NCI-H1092 (cell line): ENCODE measurements at regions not wholly inside any gene's neighbourhood (a gene's known extent, or its start where the extent isn't known, plus 50 kb on each side); places are given as distances from the start of the nearest gene placed in this dataset.
"Not testable (repeated sequence)": the region's sequence is repeated elsewhere in the genome, so short reads cannot be mapped to it uniquely, and the experiment has no call there.

Source experiments
- DNase-seq: peaks from one replicate; lab custom pipeline; 2025; lab: John Stamatoyannopoulos, UW

GRCh38 chr17:72555052-72555451 is 434.2 kb downstream of the SOX9 start:
- DNase-seq, result no peak

- peak; percentile 75 for DNase-seq
These were observed 436.4 kb downstream of the SOX9 start for GRCh38 chr17:72556944-72557826.

DNA sequence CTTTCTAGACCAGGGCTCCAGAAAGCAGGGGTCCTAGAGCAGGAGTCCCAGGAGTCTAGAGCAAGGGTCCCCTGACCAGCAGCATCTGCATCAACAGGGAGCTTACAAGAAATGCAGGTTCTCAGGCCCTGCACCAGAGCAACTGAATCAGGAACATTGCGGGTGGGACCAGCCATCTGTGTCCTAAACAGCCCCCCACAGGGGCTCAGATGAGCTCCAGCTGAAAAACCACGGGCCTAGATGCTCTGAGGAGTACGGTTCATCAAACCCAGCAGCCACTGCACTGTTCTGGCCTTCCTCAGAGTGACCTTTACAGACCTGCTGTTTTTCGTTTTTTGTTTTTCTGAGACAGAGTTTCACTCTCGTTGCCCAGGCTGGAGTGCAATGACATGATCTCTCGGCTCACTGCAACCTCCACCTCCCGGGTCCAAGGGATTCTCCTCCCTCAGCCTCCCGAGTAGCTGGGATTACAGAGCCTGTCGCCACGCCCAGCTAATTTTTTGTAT is 438.2 kb downstream of the SOX9 start:
- DNase-seq, result no peak

DNA sequence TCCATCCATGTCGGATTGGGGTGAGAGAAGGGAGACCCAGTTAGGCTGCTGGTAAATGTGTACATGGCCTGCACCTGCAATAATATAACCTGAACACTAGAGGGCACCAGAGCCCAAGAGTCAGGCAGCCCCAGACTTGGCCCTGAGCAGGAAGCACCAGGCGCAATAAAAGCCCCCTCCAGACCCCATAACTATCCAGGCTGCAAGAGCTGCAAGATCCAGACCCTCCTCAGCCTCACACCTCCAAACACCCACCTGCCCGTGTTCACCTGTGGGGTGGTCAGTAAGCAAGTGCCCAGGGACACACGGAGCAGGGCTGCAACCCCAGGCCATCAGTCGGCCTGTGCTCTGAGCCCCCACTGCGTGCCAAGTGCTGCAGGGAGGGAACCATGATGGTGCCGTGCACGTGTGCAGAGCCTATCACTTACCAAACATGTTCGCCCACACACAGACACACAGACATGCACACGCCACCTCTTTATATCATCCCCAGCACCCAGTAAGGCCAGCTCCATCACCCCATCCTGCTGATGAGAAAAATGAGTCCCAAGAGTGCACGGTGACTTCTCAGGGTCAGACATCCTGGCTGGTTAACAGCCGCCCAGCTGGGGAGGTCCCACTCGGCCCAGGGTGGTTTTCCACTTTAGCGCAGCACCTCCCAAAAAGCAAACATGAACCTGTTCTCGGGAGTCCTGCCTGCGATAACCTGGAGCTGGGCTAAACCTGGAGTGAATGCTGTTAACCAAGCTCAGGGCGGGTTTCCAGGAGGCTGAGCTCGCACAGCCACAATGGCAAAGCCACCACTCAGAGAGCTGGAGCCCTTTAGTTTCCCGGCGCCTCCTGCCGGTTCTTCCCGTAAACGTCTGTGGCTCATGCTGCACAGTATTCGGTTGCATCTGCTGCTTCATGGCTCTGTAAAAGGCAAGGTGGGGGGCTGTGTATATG is 439.8 kb downstream of the SOX9 start:
- peak; percentile 42 for DNase-seq

DNA sequence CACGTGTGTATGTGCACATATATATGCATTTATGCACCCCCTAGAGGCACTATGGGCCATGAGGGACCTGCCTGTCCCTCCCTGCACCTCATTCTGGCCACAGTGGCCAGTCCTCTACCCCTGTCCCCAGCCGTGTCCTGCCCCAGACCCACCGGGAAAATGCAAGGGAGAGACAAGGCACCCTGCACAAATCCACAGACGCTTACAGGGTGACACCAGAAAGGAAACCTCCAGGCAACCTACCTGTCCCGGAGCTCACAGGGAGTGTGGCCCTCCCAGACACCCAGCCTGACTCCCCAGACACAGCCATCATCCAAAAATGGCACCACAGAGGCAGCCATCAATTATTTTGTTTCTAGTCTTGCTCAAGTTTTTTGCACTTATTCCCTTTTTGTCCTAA is 440.4 kb downstream of the SOX9 start:
- no peak for DNase-seq

DNA sequence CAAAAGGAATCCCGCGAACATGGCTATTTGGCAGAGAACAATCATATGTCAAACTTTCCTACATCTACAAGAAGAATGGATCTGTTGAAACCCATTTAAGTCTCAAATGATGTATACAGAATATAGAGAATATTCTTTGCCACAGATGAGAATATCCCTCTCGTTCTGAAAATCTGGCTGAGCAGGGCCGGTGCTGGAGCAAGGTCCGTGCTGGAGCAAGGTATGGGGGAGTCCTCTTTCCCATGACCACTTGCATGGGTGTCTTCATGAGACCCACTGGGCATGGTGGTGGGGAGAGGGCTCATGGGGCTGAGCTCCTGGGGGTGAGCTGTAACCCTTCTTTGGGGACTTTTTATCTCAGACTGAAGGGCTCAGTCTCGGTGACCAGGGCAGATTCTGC is 440.9 kb downstream of the SOX9 start:
- no peak for DNase-seq

DNA sequence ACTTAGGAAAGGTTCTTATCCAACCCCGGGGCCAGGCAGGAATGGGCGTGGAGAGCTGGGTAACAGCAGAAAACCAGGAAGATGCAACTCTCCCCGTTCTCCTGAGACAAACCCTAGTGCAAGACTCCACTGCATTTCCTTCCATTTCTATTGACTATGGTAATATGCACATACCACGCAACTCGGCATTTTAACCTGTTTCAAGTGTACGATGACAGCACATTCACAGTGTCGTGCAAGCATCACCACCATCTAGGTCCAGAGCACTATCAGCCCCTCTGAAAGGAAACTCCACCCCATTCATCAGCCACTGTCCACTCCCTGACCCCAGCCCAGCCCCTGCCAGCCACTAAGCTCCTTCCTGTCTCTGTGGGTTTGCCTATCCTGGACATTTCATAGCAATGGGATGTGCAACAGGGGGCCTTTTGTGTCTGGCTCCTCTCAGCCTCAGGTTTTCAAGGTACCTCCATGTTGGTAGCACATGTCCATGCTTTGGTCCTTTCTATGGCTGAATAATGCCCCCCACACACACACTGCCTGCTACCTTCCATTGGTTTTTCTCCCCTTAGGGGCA is 441.9 kb downstream of the SOX9 start:
- DNase-seq, result no peak

GRCh38 chr17:72563952-72564351 is 443.1 kb downstream of the SOX9 start:
- DNase-seq, result no peak

DNA sequence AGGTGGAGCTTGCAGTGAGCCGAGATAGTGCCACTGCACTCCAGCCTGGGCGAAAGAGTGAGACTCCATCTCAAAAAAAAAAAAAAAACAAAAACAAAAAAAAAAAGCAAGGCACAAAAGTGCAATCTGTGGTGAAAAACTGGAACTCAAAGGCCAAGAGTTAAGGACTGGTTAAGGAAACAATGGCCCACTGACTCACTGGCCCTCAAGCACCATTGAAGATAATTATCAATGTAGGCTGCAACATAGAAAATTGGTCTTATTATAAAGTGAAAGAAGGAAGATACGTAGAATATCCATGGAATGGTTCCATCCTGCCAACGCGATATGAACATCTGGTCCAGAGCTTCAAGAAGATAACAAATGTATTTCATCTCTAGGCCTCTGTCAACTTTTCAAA is 444.2 kb downstream of the SOX9 start:
- DNase-seq, result no peak

GRCh38 chr17:72565758-72566157 is 444.9 kb downstream of the SOX9 start:
- DNase-seq, result no peak

DNA sequence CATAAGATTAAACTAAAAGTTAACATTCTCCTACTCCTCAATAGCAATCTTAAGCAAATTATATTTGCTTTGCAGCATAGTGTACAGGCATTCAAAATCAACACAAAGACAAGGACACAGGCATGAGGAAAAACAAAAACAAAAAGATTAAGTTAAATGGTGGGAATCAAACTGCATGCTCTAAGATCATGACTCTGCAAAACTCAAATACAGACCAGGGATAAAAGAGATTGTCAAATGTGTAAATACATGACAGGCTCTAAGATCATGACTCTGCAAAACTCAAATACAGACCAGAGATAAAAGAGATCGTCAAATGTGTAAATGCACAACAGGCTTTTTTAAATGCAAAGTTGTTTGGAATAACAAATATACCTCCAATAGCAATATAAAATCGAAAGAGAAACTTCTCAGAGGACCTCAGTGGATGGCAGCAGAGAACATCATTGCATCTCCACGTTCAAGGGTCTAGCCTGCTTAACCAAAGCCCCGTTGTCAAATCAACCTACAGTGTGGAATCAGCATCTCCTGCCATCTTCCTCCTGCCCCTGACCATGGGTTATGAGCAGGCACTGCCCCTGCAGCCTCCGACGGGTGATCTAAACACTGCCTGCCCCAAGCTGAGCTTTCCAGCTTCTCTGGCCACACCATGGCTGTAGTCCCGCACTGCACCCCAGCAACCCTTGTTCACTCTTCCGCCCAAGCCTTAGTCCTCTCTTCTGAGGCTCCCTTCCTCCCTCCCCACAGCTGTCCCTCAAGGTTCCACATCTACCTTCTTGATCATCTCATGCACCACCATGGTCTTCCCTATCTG is 446.1 kb downstream of the SOX9 start:
- no peak for DNase-seq

GRCh38 chr17:72567774-72568173 is 447.0 kb downstream of the SOX9 start:
- peak; percentile 28 for DNase-seq

- peak; percentile 67 for DNase-seq
These were observed 448.5 kb downstream of the SOX9 start for GRCh38 chr17:72569148-72569946.

DNA sequence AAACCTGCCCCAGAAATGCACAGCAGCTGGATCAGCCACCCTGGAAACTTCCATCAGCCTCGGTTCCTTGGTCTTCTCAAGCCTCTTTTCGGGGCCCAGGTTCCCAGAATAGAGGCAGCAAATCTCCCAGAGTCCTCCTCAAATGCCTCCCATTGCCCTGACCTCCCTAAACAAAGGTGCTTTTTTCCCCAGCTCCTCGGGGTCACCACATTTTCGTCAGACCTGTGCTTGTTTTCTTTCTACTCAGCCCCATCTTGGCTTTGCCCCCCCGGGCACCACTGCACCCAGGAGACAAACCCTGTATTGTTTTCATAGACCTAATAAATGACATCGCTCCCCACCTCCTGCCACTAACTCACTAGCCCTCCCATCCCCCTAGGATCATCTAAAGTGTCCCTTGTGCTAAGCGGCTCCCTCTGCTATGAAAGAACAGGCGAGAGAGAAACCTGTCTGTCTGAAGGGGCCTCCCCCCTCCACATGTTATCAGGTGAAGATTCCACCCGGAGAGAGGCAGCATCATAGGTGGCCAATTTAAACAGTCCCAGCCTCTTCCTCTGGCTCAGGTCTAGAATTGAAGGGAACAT is 451.1 kb downstream of the SOX9 start:
- DNase-seq, result no peak

GRCh38 chr17:72572604-72573491 is 452.0 kb downstream of the SOX9 start:
- no peak for DNase-seq

GRCh38 chr17:72573492-72573801 is 452.6 kb downstream of the SOX9 start:
- not testable (repeated sequence) for DNase-seq

GRCh38 chr17:72574675-72575510 is 454.1 kb downstream of the SOX9 start:
- DNase-seq, result no peak

GRCh38 chr17:72575542-72576233 is 454.9 kb downstream of the SOX9 start:
- no peak for DNase-seq
